Fibroblast of peridontal ligament (primary cell): ENCODE measurements at regions not wholly inside any gene's neighbourhood (a gene's known extent, or its start where the extent isn't known, plus 50 kb on each side); places are given as distances from the start of the nearest gene placed in this dataset.
"Not testable (repeated sequence)": the region's sequence is repeated elsewhere in the genome, so short reads cannot be mapped to it uniquely, and the experiment has no call there.

Experiments
- DNase-seq: peaks from one replicate; pipeline ENCODE4 v3.0.0-alpha.2; 2010; ENCODE audit errors: extremely low read depth

- DNase-seq: no peak
Observed at GRCh38 chr4:86523333-86523732, 70.8 kb upstream of the PTPN13 start.

GRCh38 chr4:86527713-86528112 is 66.4 kb upstream of the PTPN13 start:
- not testable (repeated sequence) for DNase-seq

- DNase-seq: no peak
Observed at GRCh38 chr4:86529436-86529835, 64.7 kb upstream of the PTPN13 start.

- DNase-seq: no peak
Observed at GRCh38 chr4:86530183-86530582, 63.9 kb upstream of the PTPN13 start.

DNA sequence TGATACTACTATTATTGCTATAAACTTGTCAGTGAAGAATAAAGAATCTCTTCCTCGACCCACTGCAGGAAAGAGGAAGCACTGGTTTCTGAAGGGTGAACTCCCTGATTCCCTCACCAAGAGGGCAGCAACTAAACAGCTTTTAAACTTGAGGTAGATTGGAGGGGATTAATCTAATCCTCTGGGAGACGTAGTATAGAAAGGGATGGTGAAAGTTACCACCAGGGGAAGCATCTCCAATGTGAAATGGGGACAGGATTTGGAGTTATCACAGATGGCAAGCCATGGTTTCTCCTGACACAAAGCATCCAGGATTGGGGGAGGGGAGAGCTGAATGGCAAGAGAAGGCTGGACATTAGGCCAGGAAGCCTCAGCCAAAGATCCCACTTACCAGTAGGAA is 62.7 kb upstream of the PTPN13 start:
- DNase-seq: no peak

DNA sequence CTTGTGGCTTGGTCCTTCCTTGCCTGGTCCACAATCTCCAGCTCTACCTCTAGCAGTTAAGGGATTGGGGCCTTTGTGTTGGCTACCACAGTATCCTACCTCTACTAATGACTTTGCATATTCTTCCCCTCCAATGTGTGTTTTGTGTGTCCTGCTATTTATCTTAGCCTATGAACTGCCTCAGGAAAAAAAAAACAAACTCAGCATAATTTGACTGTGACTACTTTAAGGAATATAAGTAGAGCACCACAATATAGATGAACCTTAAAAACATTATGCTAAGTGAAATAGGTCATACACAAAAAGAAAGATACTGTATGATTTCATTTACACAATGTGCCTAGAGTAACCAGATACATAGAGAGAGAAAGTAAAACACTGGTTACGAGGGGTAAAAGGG is 61.3 kb upstream of the PTPN13 start:
- no peak for DNase-seq

- peak; percentile 61 for DNase-seq
Observed at GRCh38 chr4:86536151-86536550, 58.0 kb upstream of the PTPN13 start.

DNA sequence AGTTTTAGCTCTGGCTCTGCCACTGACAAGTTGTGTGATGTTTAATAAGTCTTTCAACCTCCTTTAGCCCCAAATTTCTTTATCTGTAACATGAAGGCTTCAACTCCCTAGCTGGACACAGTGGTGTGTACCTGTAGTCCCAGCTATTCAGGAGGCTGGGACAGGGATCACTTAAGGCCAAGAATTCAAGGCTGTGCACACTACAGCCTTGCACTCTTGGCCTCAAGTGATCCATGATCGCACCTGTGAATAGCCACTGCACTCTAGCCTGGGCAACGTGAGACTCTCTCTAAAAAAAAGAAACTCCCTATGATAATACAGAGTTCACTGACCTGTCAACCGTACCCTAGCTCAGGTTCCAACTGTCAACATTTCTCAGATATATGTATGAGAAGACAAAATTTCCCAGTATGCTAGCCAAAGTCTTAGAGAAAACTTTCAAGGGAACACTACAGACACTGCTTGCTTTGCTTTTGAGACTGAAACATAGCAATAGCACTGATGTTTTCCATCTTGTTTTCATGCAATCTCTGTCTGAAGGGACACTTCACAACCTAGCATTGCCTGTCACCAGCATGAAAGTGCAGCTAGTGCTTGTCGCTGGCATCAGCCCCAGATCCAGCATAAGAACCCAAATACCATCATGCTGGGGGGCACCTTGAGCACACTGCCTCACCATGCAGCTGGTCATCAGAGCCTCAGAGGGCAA is 51.6 kb upstream of the PTPN13 start:
- no peak for DNase-seq

DNA sequence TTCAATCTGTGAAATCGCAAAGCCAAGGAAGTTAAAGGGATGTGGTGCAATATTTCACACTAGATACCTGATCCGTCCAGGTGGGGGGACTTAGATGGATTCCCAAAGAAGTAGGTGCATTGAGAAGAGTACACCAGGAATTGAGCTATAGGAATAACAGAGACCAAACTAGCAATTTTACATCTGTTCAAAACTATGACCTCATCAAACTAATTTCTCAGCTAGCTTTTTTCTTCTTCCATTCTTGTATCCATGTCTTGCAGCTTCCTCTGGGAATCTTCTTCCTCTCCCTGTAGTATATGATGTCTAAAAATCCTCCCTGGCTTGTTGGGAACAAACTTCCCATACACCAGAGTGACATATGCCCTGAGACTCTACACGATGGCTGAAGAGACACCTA is 51.0 kb upstream of the PTPN13 start:
- no peak for DNase-seq

DNA sequence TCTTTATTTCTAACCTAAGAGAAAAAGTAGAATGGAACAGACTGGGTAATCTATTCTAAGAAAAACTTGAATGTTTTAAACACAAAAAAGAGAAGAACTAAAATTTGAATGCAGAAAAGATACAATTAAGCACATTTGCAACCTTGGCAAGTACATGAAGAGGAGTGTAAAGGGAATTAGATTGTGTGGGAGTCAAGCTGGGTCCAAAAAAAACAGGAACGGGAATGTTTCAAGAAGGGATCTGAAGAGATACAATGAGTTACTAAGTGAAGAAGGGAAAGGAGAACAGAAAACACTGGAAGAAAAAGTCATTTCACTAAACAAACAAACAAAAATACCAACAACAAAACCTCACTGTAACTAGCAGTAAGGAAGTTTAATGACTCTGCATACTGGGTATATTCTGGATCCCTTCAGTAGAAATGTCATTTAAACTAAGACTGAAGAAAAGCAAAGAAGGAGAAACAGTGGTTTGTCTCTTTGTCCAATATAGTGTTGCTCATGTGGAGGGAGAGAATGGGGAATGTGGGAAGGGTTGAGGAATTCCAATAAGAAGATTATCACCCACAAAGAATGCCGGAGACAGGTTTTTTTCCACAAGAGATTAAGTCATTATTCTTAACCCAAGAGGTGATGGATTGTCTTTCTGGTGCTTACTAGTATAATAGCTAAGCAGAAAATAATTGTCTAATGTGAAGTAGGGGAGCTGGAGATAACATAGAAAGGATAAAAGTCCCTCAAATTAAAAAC is 50.4 kb upstream of the PTPN13 start:
- peak; percentile 23 for DNase-seq

GRCh38 chr4:86544310-86544966 is 49.7 kb upstream of the PTPN13 start:
- no peak for DNase-seq
